HK-2 (cell line): ENCODE measurements at regions not wholly inside any gene's neighbourhood (a gene's known extent, or its start where the extent isn't known, plus 50 kb on each side); places are given as distances from the start of the nearest gene placed in this dataset.
"Not testable (repeated sequence)": the region's sequence is repeated elsewhere in the genome, so short reads cannot be mapped to it uniquely, and the experiment has no call there.

Experiments used
- DNase-seq: peaks from one replicate; pipeline ENCODE4 v3.0.0-alpha.2; 2018; ENCODE audit not compliant: unreplicated experiment

- DNase-seq, result no peak
These were observed 87.3 kb upstream of the ABCC4 start for GRCh38 chr13:95388420-95389079.

GRCh38 chr13:95391362-95391761 lies 90.1 kb upstream of the ABCC4 start:
- no peak for DNase-seq

GRCh38 chr13:95391785-95392184 lies 90.5 kb upstream of the ABCC4 start:
- no peak for DNase-seq

GRCh38 chr13:95392597-95392996 lies 91.3 kb upstream of the ABCC4 start:
- no peak for DNase-seq

GRCh38 chr13:95403349-95404140 lies 102.3 kb upstream of the ABCC4 start:
- no peak for DNase-seq

- DNase-seq, result peak; percentile 70
These were observed 103.1 kb upstream of the ABCC4 start for GRCh38 chr13:95404141-95404882.

GRCh38 chr13:95406176-95406575 lies 104.9 kb upstream of the ABCC4 start:
- DNase-seq, result no peak

- no peak for DNase-seq
These were observed 110.3 kb upstream of the ABCC4 start for GRCh38 chr13:95411428-95412040.

GRCh38 chr13:95418946-95419345 lies 117.7 kb upstream of the ABCC4 start:
- no peak for DNase-seq

- no peak for DNase-seq
These were observed 119.2 kb upstream of the ABCC4 start for GRCh38 chr13:95420501-95420900.

- no peak for DNase-seq
These were observed 125.4 kb upstream of the ABCC4 start for GRCh38 chr13:95426631-95427030.

- DNase-seq, result not testable (repeated sequence)
These were observed 122.0 kb upstream of the CLDN10 start for GRCh38 chr13:95430525-95430924.

GRCh38 chr13:95432141-95432540 lies 120.4 kb upstream of the CLDN10 start:
- no peak for DNase-seq

GRCh38 chr13:95433537-95433936 lies 119.0 kb upstream of the CLDN10 start:
- no peak for DNase-seq

GRCh38 chr13:95434111-95434510 lies 118.4 kb upstream of the CLDN10 start:
- DNase-seq, result no peak

- no peak for DNase-seq
These were observed 115.0 kb upstream of the CLDN10 start for GRCh38 chr13:95437561-95437960.

- no peak for DNase-seq
These were observed 114.2 kb upstream of the CLDN10 start for GRCh38 chr13:95438297-95438696.

- DNase-seq, result no peak
These were observed 112.0 kb upstream of the CLDN10 start for GRCh38 chr13:95440441-95441088.

GRCh38 chr13:95441326-95441725 lies 111.2 kb upstream of the CLDN10 start:
- no peak for DNase-seq

GRCh38 chr13:95444006-95444730 lies 108.4 kb upstream of the CLDN10 start:
- DNase-seq, result no peak

GRCh38 chr13:95445131-95445530 lies 107.4 kb upstream of the CLDN10 start:
- no peak for DNase-seq
